ENCODE measurements at regions not wholly inside any gene's neighbourhood (a gene's known extent, or its start where the extent isn't known, plus 50 kb on each side); places are given as distances from the start of the nearest gene placed in this dataset.

- intact Hi-C loops (cut with DNase I) = no loop called here
- Histone ChIP-seq H3K27ac (replicated peaks in 1 of 4) (no peak overlapping the region), H3K9me3 (peaks cover 0 to 5% (median 0%) of the 10 kb centered on the region in 4 donors), H3K4me1 (no peaks in the 10 kb centered on the region), H3K27me3 (no peaks in the 10 kb centered on the region), H3K4me3 (no peak overlapping the region), H3K36me3 (no peaks in the 10 kb centered on the region)
- TF ChIP-seq EP300 (IDR thresholded peaks at IDR 0.05) (no peak), POLR2AphosphoS5 (IDR thresholded peaks at IDR 0.05) (no peak), POLR2A (IDR thresholded peaks at IDR 0.05; ENCODE audit: low read depth) (no peak), CTCF (IDR thresholded peaks at IDR 0.05) (no peak)
- WGBS = 80% methylated on average over 2 of the region's 2 CpGs
- no peak for DNase-seq (ENCODE audit: extremely low spot score)
Measured at GRCh38 chr13:54928071-54928470, 1899.5 kb downstream of the OLFM4 start.

- no peak for TF ChIP-seq POLR2A (IDR thresholded peaks at IDR 0.05; ENCODE audit: low read depth)
- no peak for TF ChIP-seq CTCF (IDR thresholded peaks at IDR 0.05)
- no peak for TF ChIP-seq EP300 (IDR thresholded peaks at IDR 0.05)
- no peak for TF ChIP-seq POLR2AphosphoS5 (IDR thresholded peaks at IDR 0.05)
- intact Hi-C loops (cut with DNase I) = no loop called here
- Histone ChIP-seq H3K27me3 (no peaks in the 10 kb centered on the region), H3K36me3 (no peaks in the 10 kb centered on the region), H3K27ac (replicated peaks in 1 of 4) (no peak overlapping the region), H3K4me3 (no peak overlapping the region), H3K9me3 (no peaks in the 10 kb centered on the region), H3K4me1 (no peaks in the 10 kb centered on the region)
- 42% methylated on average over 3 of the region's 3 CpGs for WGBS
- DNase-seq (ENCODE audit: extremely low spot score) = no peak
Measured at GRCh38 chr13:54934121-54934520, 1905.5 kb downstream of the OLFM4 start.

- no peaks in the 10 kb centered on the region for H3K36me3 ChIP-seq
- no peak overlapping the region for H3K4me3 ChIP-seq
- no peaks in the 10 kb centered on the region for H3K9me3 ChIP-seq
- intact Hi-C loops (cut with DNase I) = no loop called here
- H3K4me1 ChIP-seq = no peaks in the 10 kb centered on the region
- WGBS = 41% methylated on average over 1 of the region's 1 CpG
- TF ChIP-seq CTCF (IDR thresholded peaks at IDR 0.05) (no peak), POLR2A (IDR thresholded peaks at IDR 0.05; ENCODE audit: low read depth) (no peak), POLR2AphosphoS5 (IDR thresholded peaks at IDR 0.05) (no peak), EP300 (IDR thresholded peaks at IDR 0.05) (no peak)
- H3K27me3 ChIP-seq = no peaks in the 10 kb centered on the region
- DNase-seq (ENCODE audit: extremely low spot score) = no peak
- no peak overlapping the region for H3K27ac ChIP-seq (replicated peaks in 1 of 4)
Measured at GRCh38 chr13:54945973-54946372, 1917.4 kb downstream of the OLFM4 start.

- Histone ChIP-seq H3K27me3 (no peaks in the 10 kb centered on the region), H3K4me3 (no peak overlapping the region), H3K27ac (replicated peaks in 1 of 4) (no peak overlapping the region), H3K9me3 (no peaks in the 10 kb centered on the region), H3K36me3 (no peaks in the 10 kb centered on the region), H3K4me1 (no peaks in the 10 kb centered on the region)
- intact Hi-C loops (cut with DNase I) = no loop called here
- DNase-seq (ENCODE audit: extremely low spot score) = no peak
- no peak for TF ChIP-seq POLR2AphosphoS5 (IDR thresholded peaks at IDR 0.05)
- TF ChIP-seq POLR2A (IDR thresholded peaks at IDR 0.05; ENCODE audit: low read depth) = no peak
- TF ChIP-seq CTCF (IDR thresholded peaks at IDR 0.05) = no peak
- no peak for TF ChIP-seq EP300 (IDR thresholded peaks at IDR 0.05)
- WGBS = 52% methylated on average over 4 of the region's 4 CpGs
Measured at GRCh38 chr13:54949735-54950134, 1921.1 kb downstream of the OLFM4 start.

- intact Hi-C loops (cut with DNase I) = no loop called here
- H3K9me3 ChIP-seq = no peaks in the 10 kb centered on the region
- DNase-seq (ENCODE audit: extremely low spot score) = no peak
- TF ChIP-seq CTCF (IDR thresholded peaks at IDR 0.05) (no peak), POLR2A (IDR thresholded peaks at IDR 0.05; ENCODE audit: low read depth) (no peak), EP300 (IDR thresholded peaks at IDR 0.05) (no peak), POLR2AphosphoS5 (IDR thresholded peaks at IDR 0.05) (no peak)
- H3K27ac ChIP-seq (replicated peaks in 1 of 4) = no peak overlapping the region
- H3K4me1 ChIP-seq = no peaks in the 10 kb centered on the region
- H3K36me3 ChIP-seq = no peaks in the 10 kb centered on the region
- WGBS = 91% methylated on average over 1 of the region's 1 CpG
- no peaks in the 10 kb centered on the region for H3K27me3 ChIP-seq
- H3K4me3 ChIP-seq = no peak overlapping the region
Measured at GRCh38 chr13:54950546-54950945, 1921.9 kb downstream of the OLFM4 start.

All from esophagus muscularis mucosa (tissue), 4 donors.